NCI-H446 (cell line): ENCODE measurements at regions not wholly inside any gene's neighbourhood (a gene's known extent, or its start where the extent isn't known, plus 50 kb on each side); places are given as distances from the start of the nearest gene placed in this dataset.

Experiments
- DNase-seq, 2 experiments: peaks; one replicate each; lab custom pipeline; 2025; lab: John Stamatoyannopoulos, UW

DNA sequence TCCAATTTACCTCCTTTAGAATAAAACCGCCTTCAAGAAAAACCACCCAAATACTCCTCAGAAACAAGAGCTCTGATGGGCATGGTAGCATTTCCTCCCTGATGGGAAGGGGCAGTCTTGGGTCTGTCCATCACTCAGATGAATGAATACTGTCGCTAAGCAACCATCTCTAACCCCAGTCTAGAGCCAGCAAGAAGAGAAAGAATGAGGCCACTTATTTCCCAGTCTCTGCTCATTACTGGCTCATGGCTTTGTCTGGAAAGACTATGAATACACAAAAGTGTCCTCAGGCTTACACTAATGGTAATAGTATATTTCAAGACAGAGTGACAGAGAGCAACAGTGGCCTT is 51.0 kb upstream of the F3 start:
- DNase-seq: no peak

DNA sequence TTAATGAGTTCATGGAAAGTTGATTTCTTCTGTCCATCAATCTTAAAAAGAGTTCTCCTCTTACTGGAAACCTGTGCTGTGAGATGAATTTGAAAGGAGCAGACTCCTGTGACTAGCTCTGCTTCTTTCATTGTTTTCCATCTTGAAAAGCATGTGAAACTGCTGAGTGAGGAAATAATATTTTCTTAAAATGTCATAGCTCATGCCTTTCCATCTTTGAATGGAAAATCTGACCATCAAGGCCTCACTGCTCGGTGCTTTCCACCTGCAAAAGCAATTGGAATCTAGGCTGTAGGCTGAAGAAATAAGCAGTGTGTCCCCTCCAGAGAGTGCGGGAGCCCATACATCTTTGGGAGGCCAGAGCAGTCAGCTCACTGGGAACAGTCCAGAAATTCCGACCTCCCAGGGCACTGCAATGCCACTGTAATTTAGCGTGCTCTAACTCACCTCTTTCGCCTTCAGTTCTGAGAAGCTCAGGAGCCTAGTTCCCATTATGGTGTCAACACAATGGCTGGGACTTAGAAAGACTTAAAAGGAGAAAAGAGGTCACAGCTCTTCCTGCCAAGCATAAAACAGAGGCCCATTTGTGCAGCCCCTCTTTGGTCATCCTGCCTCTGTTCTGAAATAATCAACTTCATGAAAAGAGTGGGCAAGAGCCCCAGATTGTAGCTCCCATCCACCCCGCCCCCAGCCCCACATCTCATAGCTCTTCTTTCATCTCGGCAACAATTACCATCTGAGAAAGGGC is 50.4 kb upstream of the F3 start:
- no peak for DNase-seq
